Neural progenitor cell (in vitro differentiated cells): ENCODE measurements at regions not wholly inside any gene's neighbourhood (a gene's known extent, or its start where the extent isn't known, plus 50 kb on each side); places are given as distances from the start of the nearest gene placed in this dataset.
"Not testable (repeated sequence)": the region's sequence is repeated elsewhere in the genome, so short reads cannot be mapped to it uniquely, and the experiment has no call there.

ENCODE experiments used
- DNase-seq: peaks from one replicate; pipeline ENCODE4 v3.0.0-alpha.2; 2016; ENCODE audit warnings: low spot score
- H2AFZ ChIP-seq: fragments of 200-600 bp; sonication (generic); replicated peaks from 2 replicates; pipeline ENCODE4 v1.6.1; 2016; ENCODE audit warnings: antibody characterized with exemption
- H3F3A ChIP-seq: fragments of 200-600 bp; sonication (generic); 2 replicates; pipeline ENCODE4 v1.6.1; 2016; ENCODE audit warnings: antibody characterized with exemption, low read depth
- H3K27ac ChIP-seq: fragments of 200-600 bp; sonication (generic); 2 replicates; pipeline ENCODE4 v1.5.1; 2016; ENCODE audit warnings: mild to moderate bottlenecking
- H3K27me3 ChIP-seq: fragments of 200-600 bp; sonication (generic); 2 replicates; pipeline ENCODE4 v1.6.1; 2016; ENCODE audit warnings: mild to moderate bottlenecking, moderate library complexity
- H3K36me3 ChIP-seq: fragments of 200-600 bp; sonication (generic); 2 replicates; pipeline ENCODE4 v1.5.1; 2016
- H3K4me1 ChIP-seq: fragments of 200-600 bp; sonication (generic); 2 replicates; pipeline ENCODE4 v1.6.1; 2016; ENCODE audit warnings: mixed run types
- H3K4me2 ChIP-seq: fragments of 200-600 bp; sonication (generic); 2 replicates; pipeline ENCODE4 v1.6.1; 2016
- H3K4me3 ChIP-seq: fragments of 200-600 bp; sonication (generic); 2 replicates; pipeline ENCODE4 v1.5.1; 2016
- H3K79me2 ChIP-seq: fragments of 200-600 bp; sonication (generic); 2 replicates; pipeline ENCODE4 v1.6.1; 2016; ENCODE audit warnings: low read depth
- H3K9ac ChIP-seq: fragments of 200-600 bp; sonication (generic); 2 replicates; pipeline ENCODE4 v1.6.1; 2016
- H3K9me3 ChIP-seq: fragments of 200-600 bp; sonication (generic); 2 replicates; pipeline ENCODE4 v1.5.1; 2016; ENCODE audit warnings: low read depth
- H4K20me1 ChIP-seq: fragments of 200-600 bp; sonication (generic); 2 replicates; pipeline ENCODE4 v1.6.1; 2016; ENCODE audit warnings: low read depth
- H3K27ac Mint-ChIP-seq: 3 replicates; pipeline ENCODE4 v1.8.0; 2021; ENCODE audit warnings: mixed read lengths
- H3K27me3 Mint-ChIP-seq: 2 replicates; pipeline ENCODE4 v1.8.0; 2022; ENCODE audit warnings: low read depth, mild to moderate bottlenecking, inconsistent platforms, moderate library complexity, mixed read lengths; ENCODE audit not compliant: insufficient read depth
- H3K36me3 Mint-ChIP-seq: 3 replicates; pipeline ENCODE4 v1.8.0; 2021; ENCODE audit warnings: mixed read lengths
- H3K4me1 Mint-ChIP-seq: 3 replicates; pipeline ENCODE4 v1.8.0; 2021; ENCODE audit warnings: mixed read lengths
- H3K4me3 Mint-ChIP-seq: 3 replicates; pipeline ENCODE4 v1.8.0; 2021; ENCODE audit warnings: mild to moderate bottlenecking, moderate library complexity, mixed read lengths
- H3K9me3 Mint-ChIP-seq: 3 replicates; pipeline ENCODE4 v1.8.0; 2020; ENCODE audit warnings: mixed read lengths
- EZH2 ChIP-seq: fragments of 200-600 bp; sonication (generic); IDR thresholded peaks from 2 replicates; pipeline ENCODE4 v1.6.1; 2017; ENCODE audit warnings: antibody characterized with exemption, mild to moderate bottlenecking, moderate library complexity
- EZH2phosphoT487 ChIP-seq: fragments of 200-600 bp; sonication (generic); IDR thresholded peaks from 2 replicates; pipeline ENCODE4 v1.6.1; 2017; ENCODE audit warnings: antibody characterized with exemption
- TF ChIP-seq, protein P1 (sequence below): fragments of 200-600 bp; sonication (generic); IDR thresholded peaks from 2 replicates; pipeline ENCODE4 v1.5.1; 2017; ENCODE audit warnings: antibody characterized with exemption, mild to moderate bottlenecking

DNA sequence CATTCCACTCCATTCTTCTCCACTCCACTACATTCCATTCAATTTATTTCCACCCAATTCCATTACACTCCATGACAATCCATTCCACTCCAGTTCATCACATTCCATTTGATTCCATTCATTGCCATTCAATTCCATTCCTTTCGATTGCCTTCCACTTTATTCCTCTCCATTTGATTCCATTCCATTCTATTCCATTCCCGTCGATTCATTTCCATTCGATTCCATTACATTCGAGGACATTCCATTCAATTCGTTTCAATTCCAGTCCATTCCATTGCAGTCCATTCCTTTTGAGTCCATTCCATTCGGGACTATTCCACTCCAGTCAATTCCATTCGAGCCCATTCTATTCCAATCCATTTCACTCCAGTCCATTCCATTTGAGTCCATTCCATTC, 2577.8 kb upstream of the TPTE start:
- H3K4me3 Mint-ChIP-seq, H3K4me3 ChIP-seq, H3K36me3 ChIP-seq, H3K27ac ChIP-seq, H3K79me2 ChIP-seq, H2AFZ ChIP-seq, H3K9ac ChIP-seq, H3K27me3 ChIP-seq, H3F3A ChIP-seq, H3K27ac Mint-ChIP-seq, H3K4me2 ChIP-seq, H3K4me1 ChIP-seq, H3K4me1 Mint-ChIP-seq, H4K20me1 ChIP-seq, DNase-seq: not testable (repeated sequence)
- peaks cover 31% of the 10 kb centered on the region for H3K27me3 Mint-ChIP-seq
- H3K36me3 Mint-ChIP-seq, result peaks cover 19% of the 10 kb centered on the region
- H3K9me3 ChIP-seq, result peaks cover 98% of the 10 kb centered on the region
- H3K9me3 Mint-ChIP-seq, result peaks cover 100% of the 10 kb centered on the region

DNA sequence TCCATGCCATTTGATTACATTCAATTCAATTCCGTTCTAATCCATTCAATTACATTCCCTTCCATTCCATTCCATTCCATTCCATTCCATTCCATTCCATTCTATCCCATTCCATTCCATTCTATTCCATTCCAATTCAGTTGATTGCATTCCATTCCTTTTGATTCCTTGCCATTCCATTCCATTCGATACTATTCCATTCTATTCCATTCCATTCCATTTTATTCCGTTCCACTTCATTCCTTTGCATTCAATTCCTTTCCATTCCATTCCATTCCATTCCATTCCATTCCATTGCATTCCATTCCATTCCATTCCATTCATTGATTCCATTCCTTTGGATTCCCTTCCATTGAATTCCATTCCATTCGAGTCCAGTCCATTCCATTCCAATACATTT, 2574.0 kb upstream of the TPTE start:
- H3K27me3 Mint-ChIP-seq, result peaks cover 33% of the 10 kb centered on the region
- H3K27me3 ChIP-seq, result no peaks in the 10 kb centered on the region
- H3K9me3 Mint-ChIP-seq, result peaks cover 100% of the 10 kb centered on the region

DNA sequence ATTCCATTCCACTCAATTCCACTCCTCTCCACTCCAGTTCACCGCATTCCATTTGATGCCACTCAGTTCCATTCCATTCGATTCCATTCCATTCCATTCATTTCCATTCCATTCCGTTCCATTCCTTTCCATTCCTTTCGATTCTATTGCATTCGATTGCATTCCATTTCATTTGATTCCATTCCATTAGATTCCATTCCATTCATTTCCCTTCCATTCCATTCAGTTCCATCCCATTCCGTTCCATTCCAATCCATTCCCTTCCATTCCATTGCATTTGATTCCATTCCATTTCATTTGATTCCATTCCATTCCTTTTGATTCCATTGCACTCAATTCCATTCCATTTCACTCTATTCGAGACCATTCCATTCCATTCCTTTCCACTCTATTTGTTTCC, 2572.7 kb upstream of the TPTE start:
- Mint-ChIP-seq H3K27me3 (peaks cover 28% of the 10 kb centered on the region), H3K9me3 (peaks cover 100% of the 10 kb centered on the region), H3K36me3 (peaks cover 24% of the 10 kb centered on the region)
- not testable (repeated sequence) for DNase-seq, H3K27ac ChIP-seq, H3K79me2 ChIP-seq, H3K9ac ChIP-seq, H3K27me3 ChIP-seq, H3K4me1 ChIP-seq, H3F3A ChIP-seq, H3K27ac Mint-ChIP-seq, H3K4me2 ChIP-seq, H3K4me1 Mint-ChIP-seq, H4K20me1 ChIP-seq, H2AFZ ChIP-seq, H3K4me3 ChIP-seq, H3K36me3 ChIP-seq, H3K4me3 Mint-ChIP-seq
- peaks cover 98% of the 10 kb centered on the region for H3K9me3 ChIP-seq

More for the DNA sequence above, 2574.0 kb upstream of the TPTE start:
- Histone ChIP-seq H3K79me2 (no peaks in the 10 kb centered on the region), H3F3A (no peaks in the 10 kb centered on the region), H4K20me1 (no peaks in the 10 kb centered on the region), H3K9ac (no peak overlapping the region), H3K36me3 (no peaks in the 10 kb centered on the region), H3K4me3 (no peak overlapping the region), H3K4me1 (no peaks in the 10 kb centered on the region), H3K4me2 (no peak overlapping the region), H3K27ac (no peak overlapping the region), H3K9me3 (peaks cover 98% of the 10 kb centered on the region), H2AFZ (no peak overlapping the region)
- DNase-seq, result no peak
- TF ChIP-seq EZH2 (no peak), EZH2phosphoT487 (no peak)
- TF ChIP-seq, protein P1, sequence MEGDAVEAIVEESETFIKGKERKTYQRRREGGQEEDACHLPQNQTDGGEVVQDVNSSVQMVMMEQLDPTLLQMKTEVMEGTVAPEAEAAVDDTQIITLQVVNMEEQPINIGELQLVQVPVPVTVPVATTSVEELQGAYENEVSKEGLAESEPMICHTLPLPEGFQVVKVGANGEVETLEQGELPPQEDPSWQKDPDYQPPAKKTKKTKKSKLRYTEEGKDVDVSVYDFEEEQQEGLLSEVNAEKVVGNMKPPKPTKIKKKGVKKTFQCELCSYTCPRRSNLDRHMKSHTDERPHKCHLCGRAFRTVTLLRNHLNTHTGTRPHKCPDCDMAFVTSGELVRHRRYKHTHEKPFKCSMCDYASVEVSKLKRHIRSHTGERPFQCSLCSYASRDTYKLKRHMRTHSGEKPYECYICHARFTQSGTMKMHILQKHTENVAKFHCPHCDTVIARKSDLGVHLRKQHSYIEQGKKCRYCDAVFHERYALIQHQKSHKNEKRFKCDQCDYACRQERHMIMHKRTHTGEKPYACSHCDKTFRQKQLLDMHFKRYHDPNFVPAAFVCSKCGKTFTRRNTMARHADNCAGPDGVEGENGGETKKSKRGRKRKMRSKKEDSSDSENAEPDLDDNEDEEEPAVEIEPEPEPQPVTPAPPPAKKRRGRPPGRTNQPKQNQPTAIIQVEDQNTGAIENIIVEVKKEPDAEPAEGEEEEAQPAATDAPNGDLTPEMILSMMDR, result no peak
- Mint-ChIP-seq H3K4me1 (no peaks in the 10 kb centered on the region), H3K27ac (no peak overlapping the region), H3K36me3 (peaks cover 22% of the 10 kb centered on the region), H3K4me3 (no peak overlapping the region)

DNA sequence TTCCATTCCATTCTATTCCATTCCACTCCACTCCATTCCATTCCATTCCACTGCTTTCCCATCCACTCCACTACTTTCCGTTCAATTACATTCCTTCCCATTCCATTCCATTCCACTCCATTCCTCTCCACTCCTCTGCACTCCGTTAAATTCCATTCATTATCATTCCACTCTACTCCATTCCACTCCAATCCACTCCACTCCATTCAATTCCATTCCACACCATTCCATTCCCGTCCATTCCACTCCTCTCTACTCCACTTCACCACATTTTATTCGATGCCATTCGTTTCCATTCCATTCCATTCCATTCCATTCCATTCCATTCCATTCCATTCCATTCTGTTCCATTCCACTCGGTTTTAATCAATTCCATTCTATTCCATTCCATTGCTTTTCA, 2571.5 kb upstream of the TPTE start:
- H3K9ac ChIP-seq, H3K4me3 ChIP-seq, DNase-seq, H3K4me1 ChIP-seq, H4K20me1 ChIP-seq, H3K4me1 Mint-ChIP-seq, H3K27ac ChIP-seq, H3K36me3 ChIP-seq, H3F3A ChIP-seq, H3K4me3 Mint-ChIP-seq, H3K27me3 ChIP-seq, H2AFZ ChIP-seq, H3K4me2 ChIP-seq, H3K27ac Mint-ChIP-seq, H3K79me2 ChIP-seq: not testable (repeated sequence)
- peaks cover 100% of the 10 kb centered on the region for H3K9me3 Mint-ChIP-seq
- peaks cover 33% of the 10 kb centered on the region for H3K27me3 Mint-ChIP-seq
- peaks cover 30% of the 10 kb centered on the region for H3K36me3 Mint-ChIP-seq
- H3K9me3 ChIP-seq, result peaks cover 98% of the 10 kb centered on the region

DNA sequence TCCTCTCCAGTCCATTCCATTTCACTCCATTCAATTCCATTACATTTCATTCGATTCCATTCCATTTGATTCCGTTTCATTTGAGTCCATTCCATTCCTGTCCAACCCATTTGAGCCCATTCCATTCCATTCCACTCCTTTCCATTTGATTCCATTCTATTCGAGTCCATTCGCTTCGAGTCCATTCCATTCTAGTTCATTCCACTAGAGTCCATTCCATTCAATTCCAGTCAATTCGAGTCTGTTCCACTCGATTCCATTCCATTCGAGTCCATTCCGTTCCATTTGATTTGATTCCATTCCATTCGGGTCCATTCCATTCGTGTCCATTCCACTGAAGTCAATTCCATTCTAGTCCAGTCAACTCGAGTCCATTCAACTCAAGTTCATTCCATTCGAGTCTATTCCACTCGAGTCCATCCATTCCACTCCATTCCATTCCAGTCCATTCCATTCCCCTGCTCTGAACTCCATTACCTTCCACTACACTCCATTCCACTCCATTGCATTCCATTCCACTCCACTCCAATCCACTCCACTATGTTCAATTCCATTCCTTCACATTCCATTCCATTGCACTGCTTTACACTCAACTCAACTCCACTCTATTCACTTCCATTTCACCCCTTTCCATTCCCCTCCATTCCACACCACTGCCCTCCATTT, 2569.4 kb upstream of the TPTE start:
- Mint-ChIP-seq H3K4me3 (no peak overlapping the region), H3K27ac (no peak overlapping the region), H3K4me1 (no peaks in the 10 kb centered on the region), H3K27me3 (peaks cover 30% of the 10 kb centered on the region), H3K36me3 (peaks cover 28% of the 10 kb centered on the region), H3K9me3 (peaks cover 100% of the 10 kb centered on the region)
- peaks cover 96% of the 10 kb centered on the region for H3K9me3 ChIP-seq
- H3K4me2 ChIP-seq, result no peak overlapping the region
- H3K4me1 ChIP-seq, result no peaks in the 10 kb centered on the region
- DNase-seq, result no peak
- H2AFZ ChIP-seq, result no peak overlapping the region
- no peaks in the 10 kb centered on the region for H3K36me3 ChIP-seq
- H4K20me1 ChIP-seq, result no peaks in the 10 kb centered on the region
- no peak overlapping the region for H3K27ac ChIP-seq
- TF ChIP-seq EZH2 (no peak), EZH2phosphoT487 (no peak)
- TF ChIP-seq, protein P1, result no peak
- H3F3A ChIP-seq, result no peaks in the 10 kb centered on the region
- no peak overlapping the region for H3K4me3 ChIP-seq
- H3K9ac ChIP-seq, result no peak overlapping the region
- no peaks in the 10 kb centered on the region for H3K79me2 ChIP-seq
- no peaks in the 10 kb centered on the region for H3K27me3 ChIP-seq
